OCI-LY1 (cell line): ENCODE measurements at regions not wholly inside any gene's neighbourhood (a gene's known extent, or its start where the extent isn't known, plus 50 kb on each side); places are given as distances from the start of the nearest gene placed in this dataset.

Experiments
- CTCF ChIP-seq: fragments of 200-600 bp; sonication (generic), shearing (Covaris generic); IDR thresholded peaks from 2 replicates; pipeline ENCODE4 v1.5.1; 2017; ENCODE audit warnings: mild to moderate bottlenecking, antibody characterized with exemption, low read length, moderate library complexity, mixed read lengths
- EZH2 ChIP-seq: fragments of 200-600 bp; sonication (generic), shearing (Covaris generic); IDR thresholded peaks from 2 replicates; pipeline ENCODE4 v1.8.0; 2017; ENCODE audit warnings: borderline replicate concordance, mixed run types, mild to moderate bottlenecking, antibody characterized with exemption, low read length, moderate library complexity, mixed read lengths

- TF ChIP-seq CTCF (no peak), EZH2 (no peak)
Observed at GRCh38 chr19:28585796-28586195, 627.2 kb downstream of the UQCRFS1 start.
